ENCODE measurements at regions not wholly inside any gene's neighbourhood (a gene's known extent, or its start where the extent isn't known, plus 50 kb on each side); places are given as distances from the start of the nearest gene placed in this dataset.

DNA sequence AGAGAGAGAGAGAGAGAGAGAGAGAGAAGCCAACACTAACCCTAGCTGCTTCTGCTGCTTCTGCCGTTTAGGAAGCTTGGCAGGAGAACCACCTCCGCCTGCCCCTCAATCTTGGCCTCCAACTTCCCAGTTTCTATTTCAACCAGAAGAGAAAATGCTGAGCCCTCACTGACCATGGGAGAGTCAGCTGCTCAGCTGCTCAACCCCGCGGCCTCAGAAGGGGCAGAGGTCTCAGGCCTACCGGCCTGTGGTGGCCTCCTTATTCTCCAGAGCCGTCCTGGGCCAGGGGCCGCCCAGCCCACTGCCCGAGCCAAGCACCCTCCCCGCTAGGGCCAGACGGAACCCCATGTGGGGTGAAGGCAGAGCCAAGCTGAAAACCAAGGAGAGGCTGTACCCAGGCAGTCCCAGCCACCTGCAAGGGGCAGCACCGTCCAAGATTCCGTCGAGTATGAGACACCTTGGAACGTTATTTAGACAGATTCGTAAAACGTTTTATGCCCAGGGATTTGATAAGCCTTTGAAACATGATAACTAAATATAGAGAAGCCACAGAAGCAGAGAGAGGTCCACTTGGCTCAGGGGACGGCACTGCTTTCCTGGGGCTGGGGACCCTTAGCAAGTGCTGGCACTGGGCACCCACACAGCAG lies 116.6 kb downstream of the DLL1 start:
- no peak for DNase-seq
- H3K4me2 ChIP-seq (ENCODE audit: unreplicated experiment): no peak overlapping the region
- no peaks in the 10 kb centered on the region for H4K20me1 ChIP-seq (ENCODE audit: insufficient read depth)
- whole genome bisulfite sequencing, 2 experiments (ENCODE audit: low coverage in 1 of 2, low lambda C conversion rate in 2 of 2, missing lambda C conversion rate in 2 of 2): 78 to 80% methylated on average over 16 to 17 of the region's 17 CpGs
- H3K9me2 ChIP-seq (ENCODE audit: insufficient read depth): no peaks in the 10 kb centered on the region
- H3K9me3 ChIP-seq (ENCODE audit: low read depth): no peaks in the 10 kb centered on the region
- H3K27me3 ChIP-seq (replicated peaks; ENCODE audit: insufficient read depth): no peaks in the 10 kb centered on the region
- H3F3A ChIP-seq (ENCODE audit: insufficient read depth): 0 out of 2 replicates have a peak, but pooled peaks cover 7% of the 10 kb centered on the region
- no peak overlapping the region for H3K27ac ChIP-seq
- peaks cover 9% of the 10 kb centered on the region; the same call in 1 of the 2 replicates for H3K4me1 ChIP-seq (ENCODE audit: insufficient read depth)
- H3K4me3 ChIP-seq: no peak overlapping the region
- no peaks in the 10 kb centered on the region for H3K79me2 ChIP-seq (ENCODE audit: insufficient read depth)
- H3K36me3 ChIP-seq (ENCODE audit: low read depth): no peaks in the 10 kb centered on the region
- H2AFZ ChIP-seq: no peak overlapping the region
- H3K9ac ChIP-seq: no peak overlapping the region
- in situ Hi-C loops (cut with MboI): no loop called here
- no peak for TF ChIP-seq EZH2phosphoT487 (IDR thresholded peaks at IDR 0.05; ENCODE audit: insufficient read depth, low read depth)
- no peak for TF ChIP-seq EZH2 (IDR thresholded peaks at IDR 0.05; ENCODE audit: insufficient read depth, poor library complexity, severe bottlenecking)

DNA sequence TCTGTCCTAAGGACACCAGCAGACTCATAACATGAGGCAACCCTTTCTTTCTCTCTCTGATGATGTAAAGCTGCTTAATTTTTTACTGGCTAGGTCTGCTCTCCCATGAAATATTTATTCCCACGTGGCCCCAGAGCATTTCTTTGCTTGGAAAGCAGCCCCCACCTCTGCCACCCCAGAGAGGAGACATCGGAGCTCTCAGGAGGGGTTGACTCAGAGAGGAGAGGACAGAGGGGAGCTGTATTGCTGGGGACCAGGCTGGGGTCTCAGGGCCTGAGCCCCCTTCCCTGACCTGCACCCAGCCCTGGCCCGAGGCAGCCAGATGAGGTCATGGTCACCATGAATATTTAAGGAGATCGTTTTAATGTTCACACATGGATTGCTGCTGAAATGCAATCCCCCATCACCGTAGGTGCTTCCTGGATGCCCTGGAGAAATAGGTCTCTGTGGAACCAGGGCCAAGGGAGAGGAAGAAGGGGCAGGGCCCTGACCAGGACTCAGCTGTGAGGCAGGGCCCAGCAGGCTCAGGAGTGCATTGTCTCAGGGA lies 117.5 kb downstream of the DLL1 start:
- 59 to 64% methylated on average over 5 of the region's 5 CpGs for WGBS, 2 experiments (ENCODE audit: low coverage in 1 of 2, low lambda C conversion rate in 2 of 2, missing lambda C conversion rate in 2 of 2)
- Histone ChIP-seq H3K9ac (no peak overlapping the region), H3K4me2 (ENCODE audit: unreplicated experiment) (no peak overlapping the region), H3K36me3 (ENCODE audit: low read depth) (no peaks in the 10 kb centered on the region), H3K4me3 (no peak overlapping the region), H2AFZ (no peak overlapping the region), H3K27ac (no peak overlapping the region), H4K20me1 (ENCODE audit: insufficient read depth) (no peaks in the 10 kb centered on the region), H3K27me3 (replicated peaks; ENCODE audit: insufficient read depth) (no peaks in the 10 kb centered on the region), H3K9me3 (ENCODE audit: low read depth) (no peaks in the 10 kb centered on the region), H3F3A (ENCODE audit: insufficient read depth) (0 out of 2 replicates have a peak, but pooled peaks cover 7% of the 10 kb centered on the region), H3K79me2 (ENCODE audit: insufficient read depth) (no peaks in the 10 kb centered on the region), H3K9me2 (ENCODE audit: insufficient read depth) (no peaks in the 10 kb centered on the region), H3K4me1 (ENCODE audit: insufficient read depth) (peaks cover 4% of the 10 kb centered on the region; the same call in 1 of the 2 replicates)
- TF ChIP-seq EZH2 (IDR thresholded peaks at IDR 0.05; ENCODE audit: insufficient read depth, poor library complexity, severe bottlenecking): no peak
- TF ChIP-seq EZH2phosphoT487 (IDR thresholded peaks at IDR 0.05; ENCODE audit: insufficient read depth, low read depth): no peak
- no peak for DNase-seq
- in situ Hi-C loops (cut with MboI): no loop called here

DNA sequence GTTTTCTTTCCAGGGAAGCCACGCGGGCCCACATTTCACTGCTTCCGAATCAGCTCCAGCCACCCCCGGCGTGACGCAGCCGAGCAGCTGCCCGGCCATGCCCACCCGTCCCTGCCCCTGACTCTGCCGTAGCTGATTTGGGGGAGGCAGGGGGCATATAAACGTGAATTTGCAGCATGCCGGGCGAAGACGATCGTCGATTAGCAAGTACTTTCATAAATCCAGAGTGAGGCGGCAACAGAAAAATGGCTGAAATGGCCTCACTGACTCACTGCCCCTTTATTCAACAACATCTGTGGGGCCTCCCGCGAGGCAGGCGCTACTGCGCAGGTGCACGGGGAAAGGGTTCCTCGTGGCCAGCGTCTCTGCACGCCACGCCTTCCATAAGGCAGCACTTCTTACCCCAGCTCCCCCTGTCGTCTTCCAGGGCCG lies 118.0 kb downstream of the DLL1 start:
- H3K4me2 ChIP-seq (ENCODE audit: unreplicated experiment): no peak overlapping the region
- no peak for DNase-seq
- 0 out of 2 replicates have a peak, but pooled peaks cover 1% of the 10 kb centered on the region for H3F3A ChIP-seq (ENCODE audit: insufficient read depth)
- H3K4me1 ChIP-seq (ENCODE audit: insufficient read depth): no peaks in the 10 kb centered on the region
- H3K36me3 ChIP-seq (ENCODE audit: low read depth): no peaks in the 10 kb centered on the region
- H3K79me2 ChIP-seq (ENCODE audit: insufficient read depth): no peaks in the 10 kb centered on the region
- no peak overlapping the region for H3K27ac ChIP-seq
- 88 to 92% methylated on average over 27 to 28 of the region's 28 CpGs for whole genome bisulfite sequencing, 2 experiments (ENCODE audit: low coverage in 1 of 2, low lambda C conversion rate in 2 of 2, missing lambda C conversion rate in 2 of 2)
- H3K27me3 ChIP-seq (replicated peaks; ENCODE audit: insufficient read depth): no peaks in the 10 kb centered on the region
- TF ChIP-seq EZH2phosphoT487 (IDR thresholded peaks at IDR 0.05; ENCODE audit: insufficient read depth, low read depth): no peak
- TF ChIP-seq EZH2 (IDR thresholded peaks at IDR 0.05; ENCODE audit: insufficient read depth, poor library complexity, severe bottlenecking): no peak
- in situ Hi-C loops (cut with MboI): no loop called here
- H3K9me2 ChIP-seq (ENCODE audit: insufficient read depth): no peaks in the 10 kb centered on the region
- H3K4me3 ChIP-seq: no peak overlapping the region
- no peaks in the 10 kb centered on the region for H4K20me1 ChIP-seq (ENCODE audit: insufficient read depth)
- H2AFZ ChIP-seq: no peak overlapping the region
- no peaks in the 10 kb centered on the region for H3K9me3 ChIP-seq (ENCODE audit: low read depth)
- H3K9ac ChIP-seq: no peak overlapping the region

GRCh38 chr6:170172392-170172791 lies 118.5 kb downstream of the DLL1 start:
- H3K9me3 ChIP-seq (ENCODE audit: low read depth): no peaks in the 10 kb centered on the region
- H3F3A ChIP-seq (ENCODE audit: insufficient read depth): no peaks in the 10 kb centered on the region

More at GRCh38 chr6:170172392-170172791, 118.5 kb downstream of the DLL1 start:
- Histone ChIP-seq H3K4me1 (ENCODE audit: insufficient read depth) (no peaks in the 10 kb centered on the region), H4K20me1 (ENCODE audit: insufficient read depth) (no peaks in the 10 kb centered on the region), H3K27ac (no peak overlapping the region), H3K9ac (no peak overlapping the region), H3K4me2 (ENCODE audit: unreplicated experiment) (no peak overlapping the region), H3K27me3 (replicated peaks; ENCODE audit: insufficient read depth) (no peaks in the 10 kb centered on the region), H3K36me3 (ENCODE audit: low read depth) (no peaks in the 10 kb centered on the region), H3K79me2 (ENCODE audit: insufficient read depth) (no peaks in the 10 kb centered on the region), H3K9me2 (ENCODE audit: insufficient read depth) (no peaks in the 10 kb centered on the region), H3K4me3 (no peak overlapping the region), H2AFZ (no peak overlapping the region)
- DNase-seq: no peak
- TF ChIP-seq EZH2 (IDR thresholded peaks at IDR 0.05; ENCODE audit: insufficient read depth, poor library complexity, severe bottlenecking): no peak
- no peak for TF ChIP-seq EZH2phosphoT487 (IDR thresholded peaks at IDR 0.05; ENCODE audit: insufficient read depth, low read depth)
- in situ Hi-C loops (cut with MboI): no loop called here
- WGBS, 2 experiments (ENCODE audit: low coverage in 1 of 2, low lambda C conversion rate in 2 of 2, missing lambda C conversion rate in 2 of 2): 62 to 68% methylated on average over 4 to 5 of the region's 5 CpGs
